Retinal pigment epithelial cell (primary cell): ENCODE measurements at regions not wholly inside any gene's neighbourhood (a gene's known extent, or its start where the extent isn't known, plus 50 kb on each side); places are given as distances from the start of the nearest gene placed in this dataset.

ENCODE experiments used
- DNase-seq: peaks from one replicate; pipeline ENCODE4 v3.0.0-alpha.2; 2010; ENCODE audit warnings: low read depth
- H3K4me3 ChIP-seq: 2 replicates; pipeline ENCODE4 v1.5.1; 2011; ENCODE audit warnings: mild to moderate bottlenecking, low read length, control low read depth, moderate library complexity
- TF ChIP-seq, protein P1 (sequence below): conservative IDR thresholded peaks from 2 replicates; pipeline ENCODE4 v1.5.1; 2011; ENCODE audit warnings: low read depth, low read length, control low read depth, inconsistent platforms

DNA sequence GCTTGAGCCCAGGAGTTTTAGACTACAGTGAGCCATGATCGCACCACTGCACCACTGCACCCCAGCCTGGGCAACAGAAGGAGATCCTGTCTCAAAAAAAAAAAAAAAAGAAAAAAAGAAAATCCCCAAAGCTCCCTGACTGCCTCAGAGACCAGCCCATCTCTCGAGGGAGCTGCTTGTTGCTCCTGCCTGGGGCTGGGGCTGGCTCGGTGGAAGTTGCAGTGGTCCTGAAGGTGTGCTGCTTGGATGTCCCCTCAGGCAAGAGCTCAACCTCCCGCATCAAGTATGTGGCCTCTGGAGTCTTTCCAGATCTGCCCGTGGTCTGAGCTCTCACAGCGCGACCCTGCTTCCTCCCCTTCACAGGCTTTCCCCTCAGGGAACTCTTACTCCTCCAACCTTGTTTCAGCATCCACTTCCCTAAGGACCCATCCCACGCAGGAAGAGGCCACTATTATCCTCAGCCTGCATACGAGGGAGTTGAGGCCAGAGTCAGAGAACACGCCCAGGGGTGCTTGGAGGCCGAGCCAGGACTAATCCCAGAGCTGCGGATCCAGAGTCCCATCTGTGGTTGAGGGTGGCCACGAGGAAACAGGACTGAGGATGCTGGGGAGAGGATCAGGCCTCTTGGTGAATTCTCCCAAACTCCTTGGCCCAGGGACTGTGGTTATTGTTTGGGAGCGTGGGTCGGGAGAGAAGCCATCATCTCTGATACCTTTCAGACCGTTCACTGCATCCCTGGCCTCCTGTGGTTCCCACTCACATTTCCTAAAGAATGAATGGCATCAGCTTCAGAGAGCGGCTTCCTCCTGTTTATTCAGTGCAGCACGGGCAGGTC is 624.6 kb downstream of the AACS start:
- DNase-seq = no peak
- H3K4me3 ChIP-seq = no peak overlapping the region
- TF ChIP-seq, protein P1, sequence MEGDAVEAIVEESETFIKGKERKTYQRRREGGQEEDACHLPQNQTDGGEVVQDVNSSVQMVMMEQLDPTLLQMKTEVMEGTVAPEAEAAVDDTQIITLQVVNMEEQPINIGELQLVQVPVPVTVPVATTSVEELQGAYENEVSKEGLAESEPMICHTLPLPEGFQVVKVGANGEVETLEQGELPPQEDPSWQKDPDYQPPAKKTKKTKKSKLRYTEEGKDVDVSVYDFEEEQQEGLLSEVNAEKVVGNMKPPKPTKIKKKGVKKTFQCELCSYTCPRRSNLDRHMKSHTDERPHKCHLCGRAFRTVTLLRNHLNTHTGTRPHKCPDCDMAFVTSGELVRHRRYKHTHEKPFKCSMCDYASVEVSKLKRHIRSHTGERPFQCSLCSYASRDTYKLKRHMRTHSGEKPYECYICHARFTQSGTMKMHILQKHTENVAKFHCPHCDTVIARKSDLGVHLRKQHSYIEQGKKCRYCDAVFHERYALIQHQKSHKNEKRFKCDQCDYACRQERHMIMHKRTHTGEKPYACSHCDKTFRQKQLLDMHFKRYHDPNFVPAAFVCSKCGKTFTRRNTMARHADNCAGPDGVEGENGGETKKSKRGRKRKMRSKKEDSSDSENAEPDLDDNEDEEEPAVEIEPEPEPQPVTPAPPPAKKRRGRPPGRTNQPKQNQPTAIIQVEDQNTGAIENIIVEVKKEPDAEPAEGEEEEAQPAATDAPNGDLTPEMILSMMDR = no peak

DNA sequence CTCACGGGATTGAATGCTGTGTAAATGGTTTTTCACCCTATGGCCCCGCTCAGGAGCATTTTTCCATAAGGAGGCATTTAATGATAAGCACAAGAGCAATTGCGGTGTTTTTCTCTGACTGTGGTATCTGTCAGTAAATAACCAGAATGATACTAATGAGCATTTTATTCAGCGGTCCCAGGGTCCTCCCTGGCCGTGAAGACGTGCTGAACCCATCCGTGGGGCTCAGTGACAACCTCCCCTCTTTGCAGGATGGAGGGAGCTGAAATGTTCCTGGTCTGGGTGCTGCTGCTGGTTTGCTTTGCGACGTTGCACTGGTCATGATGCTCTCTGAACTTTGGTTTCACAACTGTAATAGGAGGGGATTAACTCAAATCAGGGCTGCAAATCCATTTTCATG is 625.6 kb downstream of the AACS start:
- DNase-seq = no peak
- no peak overlapping the region for H3K4me3 ChIP-seq
- TF ChIP-seq, protein P1 = no peak

DNA sequence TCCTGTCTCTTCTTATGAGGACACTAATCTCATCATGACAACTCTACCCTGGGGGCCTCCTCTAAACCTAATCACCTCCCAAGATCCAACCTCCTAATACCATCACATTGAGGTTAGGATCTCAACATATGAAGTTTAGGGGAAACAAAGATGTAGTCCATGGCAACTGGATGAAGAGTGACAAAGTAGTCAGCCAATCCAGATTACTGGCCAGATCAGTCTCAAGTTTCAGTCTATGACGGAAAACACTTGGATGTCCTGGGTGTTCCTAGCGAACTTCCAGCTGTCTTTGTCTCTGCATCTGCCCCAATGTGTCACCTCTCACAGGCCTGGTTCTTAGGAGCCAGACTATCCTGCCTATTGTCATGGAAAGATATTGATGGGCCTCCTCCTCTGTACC is 630.8 kb downstream of the AACS start:
- DNase-seq = no peak
- H3K4me3 ChIP-seq = no peak overlapping the region
- TF ChIP-seq, protein P1 = no peak

GRCh38 chr12:125704803-125705202 is 639.6 kb downstream of the AACS start:
- no peak overlapping the region for H3K4me3 ChIP-seq
- TF ChIP-seq, protein P1 = no peak
- no peak for DNase-seq

- DNase-seq = no peak
- TF ChIP-seq, protein P1 = no peak
Observed at GRCh38 chr12:125720961-125721360, 655.7 kb downstream of the AACS start.

GRCh38 chr12:125734137-125734536 is 668.9 kb downstream of the AACS start:
- TF ChIP-seq, protein P1 = no peak
- DNase-seq = no peak
- H3K4me3 ChIP-seq = no peak overlapping the region

More at GRCh38 chr12:125720961-125721360, 655.7 kb downstream of the AACS start:
- H3K4me3 ChIP-seq = no peak overlapping the region

DNA sequence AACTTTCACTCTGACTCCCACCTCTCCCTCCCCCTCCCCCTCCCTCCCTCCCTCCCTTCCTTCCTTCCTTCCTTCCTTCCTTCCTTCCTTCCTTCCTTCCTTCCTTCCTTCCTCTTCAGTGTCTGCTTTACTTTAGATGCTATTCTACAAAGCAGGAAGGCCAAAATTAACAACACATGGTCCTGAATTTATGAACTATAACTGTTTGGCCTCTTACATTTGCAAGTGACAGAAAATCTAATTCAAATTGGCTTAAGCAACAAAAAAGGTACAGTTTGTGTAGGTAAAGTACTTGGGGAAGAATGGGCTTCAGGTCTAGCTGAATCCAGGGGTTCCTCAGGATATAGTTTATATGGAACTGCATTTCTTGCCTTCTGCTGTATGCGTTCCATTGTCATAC is 673.0 kb downstream of the AACS start:
- H3K4me3 ChIP-seq = no peak overlapping the region
- TF ChIP-seq, protein P1 = no peak
- no peak for DNase-seq
